Neuronal stem cell (in vitro differentiated cells): ENCODE measurements at regions not wholly inside any gene's neighbourhood (a gene's known extent, or its start where the extent isn't known, plus 50 kb on each side); places are given as distances from the start of the nearest gene placed in this dataset.

Source experiments
- DNase-seq: peaks from one replicate; pipeline ENCODE4 v3.0.0-alpha.2; 2013; ENCODE audit warnings: low spot score
- H2AFZ ChIP-seq: one replicate; pipeline ENCODE4 v1.6.1; 2013; ENCODE audit warnings: mild to moderate bottlenecking, low read length, inconsistent platforms
- H2AK5ac ChIP-seq: 2 replicates; pipeline ENCODE4 v1.6.1; 2013; ENCODE audit warnings: low read depth, mild to moderate bottlenecking, inconsistent platforms, low read length, moderate library complexity, mixed read lengths
- H2BK120ac ChIP-seq: 2 replicates; pipeline ENCODE4 v1.6.1; 2013; ENCODE audit warnings: low read depth, mild to moderate bottlenecking, inconsistent platforms, low read length, moderate library complexity, mixed read lengths
- H2BK12ac ChIP-seq: one replicate; pipeline ENCODE4 v1.6.1; 2013; ENCODE audit warnings: low read length, inconsistent platforms
- H2BK15ac ChIP-seq: 2 replicates; pipeline ENCODE4 v1.6.1; 2013; ENCODE audit warnings: mild to moderate bottlenecking, low read length, inconsistent platforms, mixed read lengths
- H2BK5ac ChIP-seq: one replicate; pipeline ENCODE4 v1.6.1; 2013; ENCODE audit warnings: inconsistent platforms, mild to moderate bottlenecking, low read length, moderate library complexity
- H3K14ac ChIP-seq: one replicate; pipeline ENCODE4 v1.6.1; 2013; ENCODE audit warnings: low read length, inconsistent platforms
- H3K18ac ChIP-seq: 2 replicates; pipeline ENCODE4 v1.6.1; 2013; ENCODE audit warnings: low read length, inconsistent platforms
- H3K23ac ChIP-seq: 2 replicates; pipeline ENCODE4 v1.6.1; 2013; ENCODE audit warnings: low read depth, mild to moderate bottlenecking, mixed read lengths, low read length, inconsistent platforms; ENCODE audit not compliant: poor library complexity
- H3K27ac ChIP-seq: replicated peaks from 3 replicates; pipeline ENCODE4 v1.5.1; 2013; ENCODE audit warnings: low read length, inconsistent platforms
- H3K27me3 ChIP-seq, 3 experiments: 2 replicates each; pipeline ENCODE4 v1.6.1; 2013; ENCODE audit warnings: low read length in 3 of 3, mild to moderate bottlenecking in 2 of 3, inconsistent platforms in 1 of 3, low read depth in 1 of 3, mixed read lengths in 1 of 3, moderate library complexity in 1 of 3; ENCODE audit not compliant: control insufficient read depth in 3 of 3, insufficient read depth in 3 of 3
- H3K36me3 ChIP-seq, 2 donors: replicated peaks in 1 of 2; 2 replicates each; pipeline ENCODE4 v1.6.1; 2013; ENCODE audit warnings: low read length in 2 of 2; ENCODE audit not compliant: control insufficient read depth in 2 of 2, insufficient read depth in 2 of 2
- H3K4ac ChIP-seq: 2 replicates; pipeline ENCODE4 v1.6.1; 2013; ENCODE audit warnings: inconsistent platforms, mild to moderate bottlenecking, low read length, moderate library complexity
- H3K4me1 ChIP-seq, 2 donors: 1 replicate in 1 of 2; 2 replicates in 1 of 2; pipeline ENCODE4 v1.6.1; 2013; ENCODE audit warnings: low read length in 2 of 2, low read depth in 1 of 2; ENCODE audit not compliant: control insufficient read depth in 2 of 2, insufficient read depth in 1 of 2
- H3K4me2 ChIP-seq: one replicate; pipeline ENCODE4 v1.6.1; 2013; ENCODE audit warnings: mild to moderate bottlenecking, low read length, inconsistent platforms; ENCODE audit not compliant: insufficient read depth, poor library complexity, severe bottlenecking
- H3K4me3 ChIP-seq, 2 donors: 2 replicates each; pipeline ENCODE4 v1.5.1; 2013; ENCODE audit warnings: low read length in 2 of 2, mild to moderate bottlenecking in 2 of 2, inconsistent platforms in 1 of 2, moderate library complexity in 1 of 2
- H3K79me1 ChIP-seq: one replicate; pipeline ENCODE4 v1.6.1; 2013; ENCODE audit warnings: low read depth, mild to moderate bottlenecking, inconsistent platforms, low read length, moderate library complexity
- H3K9ac ChIP-seq: one replicate; pipeline ENCODE4 v1.6.1; 2013; ENCODE audit warnings: mild to moderate bottlenecking, low read depth, low read length, inconsistent platforms; ENCODE audit not compliant: poor library complexity
- H3K9me3 ChIP-seq, 2 donors: replicated peaks in 1 of 2; 2 replicates each; pipeline versions ENCODE3 to v1.6.1; 2013; ENCODE audit warnings: low read length in 2 of 2, mild to moderate bottlenecking in 2 of 2, inconsistent platforms in 1 of 2, low read depth in 1 of 2, mixed read lengths in 1 of 2, moderate library complexity in 1 of 2; ENCODE audit not compliant: control insufficient read depth in 2 of 2, insufficient read depth in 1 of 2
- H4K8ac ChIP-seq: one replicate; pipeline ENCODE4 v1.6.1; 2013; ENCODE audit warnings: low read depth, mild to moderate bottlenecking, inconsistent platforms, low read length, moderate library complexity
- H4K91ac ChIP-seq: one replicate; pipeline ENCODE4 v1.6.1; 2013; ENCODE audit warnings: low read length, low read depth, mild to moderate bottlenecking, inconsistent platforms; ENCODE audit not compliant: poor library complexity
- WGBS, 2 donors: extraction: QIAGEN DNeasy Blood & Tissue Kit; methylation state at CpG; one replicate each; pipeline ENCODE4 v1.1.7; 2013; ENCODE audit warnings: missing lambda C conversion rate in 2 of 2, mixed read lengths in 1 of 2; ENCODE audit not compliant: insufficient read length in 2 of 2, insufficient replicate concordance in 1 of 2; ENCODE audit errors: extremely low coverage in 2 of 2; 5-methylcytosine and 5-hydroxymethylcytosine counted together

DNA sequence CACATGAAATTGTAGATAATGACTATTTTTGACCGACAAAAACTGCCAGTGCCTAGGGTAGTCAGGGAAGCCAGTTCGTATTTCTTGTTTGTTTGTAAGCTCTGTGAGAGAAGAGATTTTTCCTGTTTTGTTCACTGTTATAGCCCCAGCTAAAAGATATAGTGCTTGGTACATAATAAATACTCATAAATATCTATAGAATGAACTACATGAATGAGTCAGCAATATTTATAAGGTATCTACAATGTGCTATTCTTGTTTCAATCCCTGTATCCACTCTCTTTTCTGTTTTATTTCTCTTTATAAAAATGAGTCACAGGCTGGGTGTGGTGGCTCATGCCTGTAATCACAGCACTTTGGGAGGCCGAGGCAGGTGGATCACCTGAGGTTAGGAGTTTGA lies 275.6 kb upstream of the FANCL start:
- Histone ChIP-seq H3K4me1 (peaks cover 2 to 3% of the 10 kb centered on the region in 2 donors), H2BK5ac (no peak overlapping the region), H3K36me3 (no peaks in the 10 kb centered on the region), H3K4me3 (no peak overlapping the region), H4K91ac (no peak overlapping the region), H3K27me3 (no peaks in the 10 kb centered on the region), H3K27ac (no peak overlapping the region), H3K14ac (no peak overlapping the region), H4K8ac (no peak overlapping the region), H3K18ac (no peak overlapping the region), H2BK120ac (no peak overlapping the region), H3K23ac (no peak overlapping the region), H3K9ac (no peak overlapping the region), H2AFZ (no peak overlapping the region), H2AK5ac (no peak overlapping the region), H2BK15ac (no peak overlapping the region), H2BK12ac (no peak overlapping the region), H3K79me1 (no peaks in the 10 kb centered on the region), H3K4me2 (no peak overlapping the region), H3K4ac (no peak overlapping the region), H3K9me3 (no peaks in the 10 kb centered on the region)
- DNase-seq = no peak
- WGBS, 2 donors = no CpG with 5 or more reads among the region's 3 CpGs

DNA sequence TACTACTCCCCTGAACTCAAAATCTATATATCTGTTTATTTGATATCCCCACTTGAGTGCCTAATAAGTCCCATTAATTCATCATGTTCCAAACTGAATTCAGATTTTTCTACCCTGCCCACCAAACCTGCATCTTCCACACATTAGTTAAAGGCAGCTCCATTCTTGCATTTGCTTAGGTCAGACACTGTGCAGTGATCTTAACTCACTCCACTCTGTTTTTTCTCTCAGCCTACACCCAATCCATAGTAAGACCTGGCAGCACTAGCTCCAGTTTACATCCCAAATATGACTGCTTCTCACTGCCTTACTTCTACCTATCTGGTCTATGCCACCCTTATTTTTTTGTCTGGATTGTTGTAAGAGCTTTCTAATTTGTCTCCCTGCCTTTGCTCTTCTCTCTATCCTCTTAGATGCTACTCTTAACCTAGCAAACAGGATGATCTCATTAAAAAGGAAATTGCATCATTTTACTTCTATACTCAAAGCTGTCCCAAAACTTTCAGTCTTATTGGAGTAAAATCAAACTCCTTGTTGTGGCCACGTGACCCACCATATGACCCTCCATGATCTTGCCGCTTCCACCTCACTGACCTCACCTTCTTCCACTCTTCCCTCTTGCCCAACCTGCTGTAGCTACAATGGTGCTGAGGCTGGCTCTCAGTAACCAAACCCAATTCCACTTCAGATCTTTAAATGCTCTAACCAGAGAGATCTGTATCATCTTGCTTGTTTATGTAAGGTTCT lies 274.9 kb upstream of the FANCL start:
- no peak overlapping the region for H2BK15ac ChIP-seq
- H2AK5ac ChIP-seq = no peak overlapping the region
- H3K9ac ChIP-seq = no peak overlapping the region
- H3K36me3 ChIP-seq = no peaks in the 10 kb centered on the region
- no peak overlapping the region for H3K23ac ChIP-seq
- H2BK120ac ChIP-seq = no peak overlapping the region
- H3K14ac ChIP-seq = no peak overlapping the region
- H3K4ac ChIP-seq = no peak overlapping the region
- H2BK5ac ChIP-seq = no peak overlapping the region
- H3K27ac ChIP-seq = no peak overlapping the region
- no peak overlapping the region for H3K4me2 ChIP-seq
- no peaks in the 10 kb centered on the region for H3K9me3 ChIP-seq
- no peak for DNase-seq
- no peaks in the 10 kb centered on the region for H3K27me3 ChIP-seq
- H4K91ac ChIP-seq = no peak overlapping the region
- no peak overlapping the region for H3K4me3 ChIP-seq
- H2BK12ac ChIP-seq = no peak overlapping the region
- H2AFZ ChIP-seq = no peak overlapping the region
- H4K8ac ChIP-seq = no peak overlapping the region
- no peak overlapping the region for H3K18ac ChIP-seq
- WGBS, 2 donors = no CpG with 5 or more reads among the region's 2 CpGs
- peaks cover 2 to 3% of the 10 kb centered on the region in 2 donors for H3K4me1 ChIP-seq
- no peaks in the 10 kb centered on the region for H3K79me1 ChIP-seq

DNA sequence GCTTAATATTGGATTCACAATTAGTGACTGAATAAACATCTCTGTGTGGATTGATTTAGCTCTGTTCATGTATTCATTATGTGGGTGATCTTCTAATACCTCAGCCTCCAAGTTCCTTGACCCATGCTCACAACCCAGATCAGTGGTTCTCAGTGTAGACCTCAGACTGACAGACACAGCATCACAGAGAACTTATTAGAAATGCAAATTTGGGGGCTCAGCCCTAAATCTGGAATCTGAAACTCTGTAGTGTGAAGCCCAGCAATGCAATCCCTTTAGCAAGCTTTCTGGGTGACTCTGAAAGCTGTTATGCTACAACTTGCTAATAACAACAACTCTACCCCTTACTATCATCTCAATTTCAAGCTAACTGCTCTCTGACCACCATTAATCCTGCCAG lies 273.1 kb upstream of the FANCL start:
- H2AFZ ChIP-seq = no peak overlapping the region
- DNase-seq = no peak
- H3K9me3 ChIP-seq = no peaks in the 10 kb centered on the region
- H2BK120ac ChIP-seq = no peak overlapping the region
- no peak overlapping the region for H2AK5ac ChIP-seq
- no peak overlapping the region for H3K14ac ChIP-seq
- no peaks in the 10 kb centered on the region for H3K27me3 ChIP-seq
- no peak overlapping the region for H3K9ac ChIP-seq
- H3K18ac ChIP-seq = no peak overlapping the region
- H3K27ac ChIP-seq = no peak overlapping the region
- H3K4ac ChIP-seq = no peak overlapping the region
- H3K4me2 ChIP-seq = no peak overlapping the region
- no peak overlapping the region for H3K23ac ChIP-seq
- H2BK12ac ChIP-seq = no peak overlapping the region
- H2BK5ac ChIP-seq = no peak overlapping the region
- no peak overlapping the region for H4K8ac ChIP-seq
- peaks cover 0 to 2% of the 10 kb centered on the region in 2 donors for H3K4me1 ChIP-seq
- no peak overlapping the region for H4K91ac ChIP-seq
- no peak overlapping the region for H3K4me3 ChIP-seq
- H2BK15ac ChIP-seq = no peak overlapping the region
- no peaks in the 10 kb centered on the region for H3K36me3 ChIP-seq
- no peaks in the 10 kb centered on the region for H3K79me1 ChIP-seq

DNA sequence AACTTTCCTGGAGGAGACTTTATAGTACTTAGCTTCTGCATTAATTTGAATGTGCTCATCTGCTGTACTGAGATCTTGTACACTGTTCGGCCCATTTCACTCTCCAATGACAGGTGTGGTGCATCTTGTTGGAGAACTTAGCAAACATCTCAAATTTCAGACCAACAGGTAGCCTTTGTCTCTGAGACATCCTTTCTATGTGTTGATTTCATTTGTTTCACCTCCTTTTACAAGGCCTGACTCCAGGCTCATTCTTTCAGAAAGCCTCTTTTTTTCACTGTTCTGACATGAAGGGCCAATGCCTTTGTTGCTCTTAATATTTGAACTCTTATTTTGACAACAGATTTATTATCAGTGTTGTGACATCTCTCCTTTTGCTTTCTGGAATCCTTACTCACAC lies 271.8 kb upstream of the FANCL start:
- Histone ChIP-seq H3K36me3 (no peaks in the 10 kb centered on the region), H4K8ac (no peak overlapping the region), H4K91ac (no peak overlapping the region)

More for the DNA sequence above, 271.8 kb upstream of the FANCL start:
- no peaks in the 10 kb centered on the region for H3K27me3 ChIP-seq
- H3K9me3 ChIP-seq = no peaks in the 10 kb centered on the region
- WGBS, 2 donors = no CpG with 5 or more reads among the region's 1 CpG
- no peak overlapping the region for H3K4me2 ChIP-seq
- no peak for DNase-seq
- H2BK5ac ChIP-seq = no peak overlapping the region
- no peak overlapping the region for H3K9ac ChIP-seq
- no peak overlapping the region for H3K14ac ChIP-seq
- H2AK5ac ChIP-seq = no peak overlapping the region
- no peak overlapping the region for H2BK12ac ChIP-seq
- H2BK120ac ChIP-seq = no peak overlapping the region
- peaks cover 2 to 3% of the 10 kb centered on the region in 2 donors for H3K4me1 ChIP-seq
- H2AFZ ChIP-seq = no peak overlapping the region
- no peak overlapping the region for H3K4me3 ChIP-seq
- H3K18ac ChIP-seq = no peak overlapping the region
- no peak overlapping the region for H2BK15ac ChIP-seq
- H3K27ac ChIP-seq = no peak overlapping the region
- no peak overlapping the region for H3K4ac ChIP-seq
- no peaks in the 10 kb centered on the region for H3K79me1 ChIP-seq
- no peak overlapping the region for H3K23ac ChIP-seq
